ENCODE measurements at regions not wholly inside any gene's neighbourhood (a gene's known extent, or its start where the extent isn't known, plus 50 kb on each side); places are given as distances from the start of the nearest gene placed in this dataset.

GRCh38 chr1:172778456-172779455 is 119.9 kb downstream of the FASLG start:
- no peaks in the 10 kb centered on the region for H3K4me1 Mint-ChIP-seq (ENCODE audit: low read depth, unreplicated experiment)
- intact Hi-C loops (cut with micrococcal nuclease; ENCODE audit: unreplicated experiment): loop anchor here (2.0 kb wide), 1 partner anchor 34 kb away; no protein-coding TSS in a partner anchor
- H3K4me3 Mint-ChIP-seq (ENCODE audit: unreplicated experiment): no peak overlapping the region
- Histone ChIP-seq H3K36me3 (ENCODE audit: control insufficient read depth, insufficient read depth, low read length) (no peaks in the 10 kb centered on the region), H3K9me3 (peaks cover 5% of the 10 kb centered on the region; the same call in 1 of the 2 replicates), H3K4me3 (ENCODE audit: low read depth, low read length) (no peak overlapping the region), H3K4me1 (no peaks in the 10 kb centered on the region), H3K27me3 (replicated peaks; ENCODE audit: control insufficient read depth, insufficient read depth, low read length) (no peaks in the 10 kb centered on the region)
- no peak for DNase-seq
- peak in 1 of 2 experiments; percentile 1 for TF ChIP-seq CTCF (IDR thresholded peaks at IDR 0.05; ENCODE audit: insufficient read depth in 1 of 2, low read depth in 1 of 2, low read length in 1 of 2, severe bottlenecking in 1 of 2, unreplicated experiment in 1 of 2)
- H3K27ac Mint-ChIP-seq (ENCODE audit: unreplicated experiment): no peak overlapping the region
- no peaks in the 10 kb centered on the region for H3K36me3 Mint-ChIP-seq (ENCODE audit: insufficient read depth, unreplicated experiment)
- CTCF ChIA-PET: interaction anchor here (1.1 kb wide), 1 partner anchor 47 kb away, joined by 3 read pairs; no protein-coding TSS in a partner anchor
- POLR2A ChIA-PET: no interaction called here
- no TSS peak for BruUV-seq (replicated peaks)
- H3K27me3 Mint-ChIP-seq (ENCODE audit: insufficient read depth, unreplicated experiment): no peaks in the 10 kb centered on the region
- peaks cover 10% of the 10 kb centered on the region for H3K9me3 Mint-ChIP-seq (ENCODE audit: unreplicated experiment)

- BruUV-seq (replicated peaks): no TSS peak
- Histone ChIP-seq H3K4me1 (no peaks in the 10 kb centered on the region), H3K9me3 (peaks cover 5% of the 10 kb centered on the region; the same call in 1 of the 2 replicates), H3K4me3 (ENCODE audit: low read depth, low read length) (no peak overlapping the region), H3K36me3 (ENCODE audit: control insufficient read depth, insufficient read depth, low read length) (no peaks in the 10 kb centered on the region), H3K27me3 (replicated peaks; ENCODE audit: control insufficient read depth, insufficient read depth, low read length) (no peaks in the 10 kb centered on the region)
- H3K36me3 Mint-ChIP-seq (ENCODE audit: insufficient read depth, unreplicated experiment): no peaks in the 10 kb centered on the region
- no peaks in the 10 kb centered on the region for H3K4me1 Mint-ChIP-seq (ENCODE audit: low read depth, unreplicated experiment)
- peaks cover 16% of the 10 kb centered on the region for H3K9me3 Mint-ChIP-seq (ENCODE audit: unreplicated experiment)
- intact Hi-C loops (cut with micrococcal nuclease; ENCODE audit: unreplicated experiment): loop anchor here (2.0 kb wide), 1 partner anchor 35 kb away; no protein-coding TSS in a partner anchor
- H3K4me3 Mint-ChIP-seq (ENCODE audit: unreplicated experiment): no peak overlapping the region
- ChIA-PET POLR2A (no interaction called here), CTCF (interaction anchor here (1.1 kb wide), 1 partner anchor 46 kb away, joined by 3 read pairs; no protein-coding TSS in a partner anchor)
- DNase-seq: no peak
- H3K27ac Mint-ChIP-seq (ENCODE audit: unreplicated experiment): no peak overlapping the region
- TF ChIP-seq CTCF (IDR thresholded peaks at IDR 0.05; ENCODE audit: insufficient read depth in 1 of 2, low read depth in 1 of 2, low read length in 1 of 2, severe bottlenecking in 1 of 2, unreplicated experiment in 1 of 2): no peak
- H3K27me3 Mint-ChIP-seq (ENCODE audit: insufficient read depth, unreplicated experiment): no peaks in the 10 kb centered on the region
Observed at GRCh38 chr1:172779491-172779890, 120.6 kb downstream of the FASLG start.

- TF ChIP-seq CTCF (IDR thresholded peaks at IDR 0.05; ENCODE audit: insufficient read depth in 1 of 2, low read depth in 1 of 2, low read length in 1 of 2, severe bottlenecking in 1 of 2, unreplicated experiment in 1 of 2): no peak
- POLR2A ChIA-PET: no interaction called here
- H3K27me3 ChIP-seq (replicated peaks; ENCODE audit: control insufficient read depth, insufficient read depth, low read length): no peaks in the 10 kb centered on the region
- H3K9me3 ChIP-seq: peaks cover 5% of the 10 kb centered on the region; the same call in 1 of the 2 replicates
- H3K36me3 Mint-ChIP-seq (ENCODE audit: insufficient read depth, unreplicated experiment): no peaks in the 10 kb centered on the region
- H3K36me3 ChIP-seq (ENCODE audit: control insufficient read depth, insufficient read depth, low read length): no peaks in the 10 kb centered on the region
- no peaks in the 10 kb centered on the region for H3K4me1 Mint-ChIP-seq (ENCODE audit: low read depth, unreplicated experiment)
- no peaks in the 10 kb centered on the region for H3K4me1 ChIP-seq
- H3K4me3 Mint-ChIP-seq (ENCODE audit: unreplicated experiment): no peak overlapping the region
- intact Hi-C loops (cut with micrococcal nuclease; ENCODE audit: unreplicated experiment): no loop called here
- no peak for DNase-seq
- no peak overlapping the region for H3K27ac Mint-ChIP-seq (ENCODE audit: unreplicated experiment)
- H3K9me3 Mint-ChIP-seq (ENCODE audit: unreplicated experiment): peaks cover 23% of the 10 kb centered on the region
- no peaks in the 10 kb centered on the region for H3K27me3 Mint-ChIP-seq (ENCODE audit: insufficient read depth, unreplicated experiment)
- H3K4me3 ChIP-seq (ENCODE audit: low read depth, low read length): no peak overlapping the region
- CTCF ChIA-PET: no interaction called here
- no TSS peak for BruUV-seq (replicated peaks)
Observed at GRCh38 chr1:172781513-172782140, 122.7 kb downstream of the FASLG start.

Data from Caco-2 (cell line).